GM20431 (cell line): ENCODE measurements at regions not wholly inside any gene's neighbourhood (a gene's known extent, or its start where the extent isn't known, plus 50 kb on each side); places are given as distances from the start of the nearest gene placed in this dataset.

Source experiments
- in situ Hi-C: fragments of 300-500 bp; cut with MseI, MboI; formaldehyde crosslinking; loops from one replicate; pipeline ENCODE4 v1.15.0; 2020; ENCODE audit warnings: low sequenced_read_pairs; ENCODE audit not compliant: unreplicated experiment

GRCh38 chr11:42112866-42113265, 653.4 kb upstream of the LRRC4C start:
- in situ Hi-C loops, result no loop called here

- in situ Hi-C loops, result no loop called here
These were observed 655.5 kb upstream of the LRRC4C start for GRCh38 chr11:42114927-42115326.

GRCh38 chr11:42138454-42138853, 679.0 kb upstream of the LRRC4C start:
- in situ Hi-C loops, result no loop called here

DNA sequence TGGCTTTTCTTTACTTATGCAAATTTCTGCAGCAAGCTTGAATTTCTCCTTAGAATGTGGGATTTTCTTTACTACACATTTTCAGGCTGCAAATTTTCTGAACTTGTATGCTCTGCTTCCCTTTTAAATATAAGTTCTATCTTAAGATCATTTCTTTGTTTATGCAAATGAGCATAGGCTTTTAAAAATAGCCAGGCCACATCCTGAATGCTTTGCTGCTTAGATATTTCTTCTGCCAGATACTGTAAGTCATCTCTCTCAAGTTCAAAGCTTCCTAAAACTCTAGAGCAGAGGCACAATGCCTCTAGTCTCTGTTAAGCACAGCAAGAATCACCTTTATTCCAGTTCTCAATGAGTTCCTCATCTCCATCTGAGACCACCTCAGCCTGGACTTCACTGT, 685.9 kb upstream of the LRRC4C start:
- in situ Hi-C loops, result no loop called here

- in situ Hi-C loops, result no loop called here
These were observed 702.4 kb upstream of the LRRC4C start for GRCh38 chr11:42161886-42162285.

DNA sequence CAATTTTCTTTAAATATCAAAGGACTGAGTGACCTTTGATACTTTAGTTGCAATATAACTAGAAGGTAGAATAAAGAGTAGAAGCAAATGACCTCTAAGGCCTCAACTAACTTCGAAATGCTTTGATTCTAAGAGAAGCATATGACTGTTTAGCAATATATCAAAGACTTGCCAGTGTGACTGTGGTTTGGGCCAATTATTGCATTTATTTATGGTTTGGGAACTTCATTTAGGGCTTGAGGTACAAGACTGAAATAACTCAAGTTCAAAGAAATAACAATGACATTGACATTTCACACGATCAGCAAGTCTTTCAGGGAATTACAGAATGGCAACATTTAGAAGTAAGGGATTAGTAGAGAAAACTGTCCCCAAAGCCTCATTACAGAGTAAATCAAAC, 709.7 kb upstream of the LRRC4C start:
- in situ Hi-C loops, result no loop called here

GRCh38 chr11:42170601-42171000, 711.1 kb upstream of the LRRC4C start:
- in situ Hi-C loops, result no loop called here

- in situ Hi-C loops, result no loop called here
These were observed 711.6 kb upstream of the LRRC4C start for GRCh38 chr11:42171046-42171445.

GRCh38 chr11:42172441-42172840, 713.0 kb upstream of the LRRC4C start:
- in situ Hi-C loops, result no loop called here

DNA sequence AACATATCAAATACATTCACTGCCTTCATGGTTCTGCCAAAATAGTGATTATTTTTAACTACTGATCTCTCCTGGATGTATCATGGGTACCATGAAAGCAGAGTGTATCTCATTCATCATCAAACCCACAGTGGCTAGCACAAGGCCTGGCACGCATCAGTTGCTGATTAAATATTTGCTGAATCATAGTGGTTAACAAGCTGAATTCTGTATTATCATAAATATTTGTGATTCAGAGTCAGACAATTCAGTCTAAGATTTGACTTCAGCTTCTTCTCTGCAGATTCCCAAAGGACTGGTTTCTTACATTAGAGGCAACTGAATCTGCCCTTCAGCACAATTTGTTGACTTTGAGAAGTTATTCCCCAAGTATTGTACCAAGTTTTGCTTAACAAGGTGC, 715.8 kb upstream of the LRRC4C start:
- in situ Hi-C loops, result no loop called here

GRCh38 chr11:42179216-42179615, 719.8 kb upstream of the LRRC4C start:
- in situ Hi-C loops, result no loop called here

DNA sequence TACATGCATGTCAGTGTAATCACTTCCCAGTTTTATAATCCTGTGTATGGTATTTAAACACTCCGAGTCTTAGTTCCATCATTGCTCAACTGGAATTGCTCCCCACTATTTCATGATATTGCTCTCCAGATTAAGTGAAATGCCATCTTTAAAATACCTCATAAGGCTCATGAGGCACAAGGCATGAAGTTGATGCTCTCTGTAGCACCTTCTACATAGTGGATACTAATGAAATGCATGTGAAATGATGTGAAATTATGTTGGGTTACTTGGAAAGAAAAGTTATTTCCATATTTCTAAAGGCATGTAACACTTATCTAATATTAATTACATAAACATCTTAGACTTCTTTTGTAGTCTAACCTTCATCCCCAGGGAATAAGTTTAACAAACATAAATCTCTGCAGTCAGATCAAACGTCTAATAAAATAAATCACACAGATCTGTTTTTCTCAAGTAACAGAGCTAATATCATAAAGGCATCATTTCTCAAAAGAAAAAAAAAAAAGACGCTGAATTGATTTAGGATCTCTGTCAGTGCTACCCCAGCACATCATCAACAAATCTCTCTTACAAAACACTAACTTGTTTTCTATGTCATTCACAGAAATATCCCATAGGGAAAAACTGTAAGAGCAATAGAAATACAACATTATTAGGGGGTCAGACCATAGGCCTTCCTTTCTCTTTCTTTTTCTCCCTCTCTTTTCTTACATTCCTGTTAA, 736.0 kb upstream of the LRRC4C start:
- in situ Hi-C loops, result no loop called here

GRCh38 chr11:42200311-42200710, 740.9 kb upstream of the LRRC4C start:
- in situ Hi-C loops, result no loop called here

DNA sequence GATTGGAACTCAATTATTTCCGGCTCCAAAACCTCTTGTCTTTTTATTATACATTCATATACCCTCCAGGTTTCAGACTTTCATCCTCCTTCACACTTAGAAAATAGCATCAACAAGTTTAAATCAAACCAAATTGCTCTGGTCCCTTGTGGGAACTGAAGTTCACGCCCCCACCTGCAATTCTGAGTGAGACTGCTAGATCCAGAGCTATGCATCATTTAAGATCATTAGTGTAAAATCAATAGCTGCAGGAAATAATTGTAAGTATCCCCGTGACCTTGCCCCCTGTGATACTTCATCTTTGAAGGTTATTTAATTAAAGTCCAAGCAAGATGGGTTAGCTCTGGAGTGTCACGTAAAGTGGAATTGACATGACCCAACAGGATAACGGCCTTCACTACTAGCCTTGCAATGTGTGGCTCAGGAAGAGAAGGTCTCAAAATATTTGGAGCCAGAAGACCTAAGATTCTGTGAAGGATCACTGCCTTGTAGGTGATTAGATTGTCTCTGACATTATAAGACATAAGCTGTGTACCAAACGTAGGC, 742.2 kb upstream of the LRRC4C start:
- in situ Hi-C loops, result no loop called here

DNA sequence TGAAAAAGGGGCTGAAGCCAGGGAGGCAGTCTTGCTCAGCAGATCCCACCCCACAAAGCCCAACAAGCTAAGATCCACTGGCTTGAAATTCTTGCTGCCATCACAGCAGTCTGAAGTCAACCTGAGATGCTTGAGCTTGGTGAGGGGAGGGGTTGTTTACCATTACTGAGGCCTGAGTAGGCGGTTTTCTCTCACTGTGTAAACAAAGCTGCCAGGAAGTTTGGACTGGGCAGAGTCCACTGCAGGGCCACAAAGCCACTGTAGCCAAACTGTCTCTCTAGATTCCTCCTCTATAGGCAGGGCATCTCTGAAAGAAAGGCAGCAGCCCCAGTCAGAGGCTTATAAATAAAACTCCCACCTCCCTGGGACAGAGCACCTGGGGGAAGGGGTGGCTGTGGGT, 746.1 kb upstream of the LRRC4C start:
- in situ Hi-C loops, result no loop called here

GRCh38 chr11:42225664-42226063, 766.2 kb upstream of the LRRC4C start:
- in situ Hi-C loops, result no loop called here

- in situ Hi-C loops, result no loop called here
These were observed 773.2 kb upstream of the LRRC4C start for GRCh38 chr11:42232673-42233072.

GRCh38 chr11:42234451-42234951, 775.0 kb upstream of the LRRC4C start:
- in situ Hi-C loops, result no loop called here

DNA sequence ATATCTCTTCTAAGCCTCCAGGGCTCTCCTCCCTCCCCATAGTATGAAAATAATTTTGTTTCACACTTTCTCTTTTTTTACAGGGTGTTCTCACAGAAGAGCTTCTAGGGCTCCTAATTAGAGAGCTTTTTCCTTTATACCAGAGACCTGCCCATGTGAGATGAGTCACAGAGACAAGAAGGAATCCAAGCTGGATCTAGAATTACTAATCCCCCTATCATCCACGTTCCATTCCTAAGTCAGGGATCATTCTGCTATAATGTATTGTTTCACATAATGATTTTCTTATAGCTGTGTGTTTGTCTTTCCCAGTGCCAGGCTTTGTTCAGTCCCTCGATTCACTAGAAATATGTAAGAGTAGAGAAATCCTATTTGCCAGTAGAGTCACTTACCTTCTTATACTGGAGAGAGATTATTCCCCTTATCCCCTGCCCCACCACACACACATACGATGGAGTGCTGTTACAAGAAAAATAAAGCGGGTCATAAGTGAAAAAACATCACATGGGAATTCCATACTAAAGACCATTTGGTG, 778.3 kb upstream of the LRRC4C start:
- in situ Hi-C loops, result no loop called here

DNA sequence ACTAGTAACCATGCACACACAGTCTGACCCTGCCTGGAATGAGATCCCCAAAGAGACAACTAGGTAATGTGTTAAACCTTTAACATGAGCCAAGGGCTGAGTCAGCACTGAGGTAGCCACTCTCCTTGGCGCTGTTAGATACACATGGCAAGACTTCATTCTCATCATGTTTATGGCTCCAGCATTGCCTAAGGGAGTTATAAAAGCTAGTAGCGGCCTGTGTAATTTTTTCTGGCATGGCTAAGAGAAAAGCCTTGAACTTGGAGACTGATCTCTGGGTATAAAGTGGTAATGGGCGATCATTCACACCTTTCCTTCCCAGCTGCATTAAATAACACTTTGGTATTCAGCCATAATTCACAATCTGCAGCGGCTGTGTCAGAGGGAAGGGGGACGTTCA, 779.7 kb upstream of the LRRC4C start:
- in situ Hi-C loops, result no loop called here

DNA sequence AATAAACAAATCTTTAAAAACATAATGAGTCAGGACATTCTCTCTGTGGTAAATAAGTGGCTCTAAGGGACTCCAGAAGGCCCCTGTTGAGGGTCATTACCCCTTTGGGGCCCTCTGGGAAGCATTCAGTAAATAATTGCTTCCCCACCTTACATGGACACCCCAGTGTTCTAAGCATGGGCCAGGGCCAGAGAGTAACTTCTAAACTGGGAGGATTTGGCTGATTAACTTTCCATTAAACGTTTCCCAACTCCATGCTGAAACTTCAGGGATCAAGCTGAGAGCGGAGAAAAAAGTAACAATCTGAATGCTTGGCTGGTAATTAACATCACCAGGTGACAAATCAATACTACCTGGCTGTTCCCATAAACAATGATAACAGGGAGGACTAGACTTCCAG, 783.9 kb upstream of the LRRC4C start:
- in situ Hi-C loops, result no loop called here

DNA sequence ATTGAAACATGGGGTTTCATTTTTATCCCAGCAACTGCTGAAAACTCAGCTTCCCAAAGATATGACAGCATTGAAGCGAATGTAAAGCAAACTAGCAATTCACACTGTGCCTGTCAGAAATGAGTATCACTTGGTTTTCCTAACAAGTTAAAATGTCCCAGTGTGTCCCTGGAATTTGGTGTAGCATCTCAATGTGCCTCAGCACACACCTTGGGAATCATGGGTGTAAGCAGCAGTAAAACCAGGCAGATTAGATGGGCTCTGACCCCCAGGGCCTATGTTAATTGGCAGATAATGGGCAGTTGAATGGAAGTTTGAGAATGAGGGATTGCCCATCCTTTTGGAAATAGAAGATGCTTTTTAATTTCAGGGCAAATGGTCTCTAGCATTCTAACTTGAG, 784.9 kb upstream of the LRRC4C start:
- in situ Hi-C loops, result no loop called here
